Upper lobe of left lung (tissue), 4 donors: ENCODE measurements at regions not wholly inside any gene's neighbourhood (a gene's known extent, or its start where the extent isn't known, plus 50 kb on each side); places are given as distances from the start of the nearest gene placed in this dataset.
"Not testable (repeated sequence)": the region's sequence is repeated elsewhere in the genome, so short reads cannot be mapped to it uniquely, and the experiment has no call there.

Experiments used
- EP300 ChIP-seq, 4 donors: sonication (generic); formaldehyde crosslinking; IDR thresholded peaks; one replicate each; pipeline ENCODE4 v1.5.1; 2017; ENCODE audit warnings: antibody characterized with exemption in 4 of 4, control low read depth in 2 of 4
- POLR2A ChIP-seq, 4 donors: fragments of 450-650 bp; IDR thresholded peaks; one replicate each; pipeline ENCODE4 v1.5.1; 2016 to 2017; ENCODE audit warnings: antibody characterized with exemption in 4 of 4, mild to moderate bottlenecking in 2 of 4
- POLR2AphosphoS5 ChIP-seq, 2 donors: sonication (generic); formaldehyde crosslinking; IDR thresholded peaks; one replicate each; pipeline ENCODE4 v1.5.1; 2017; ENCODE audit warnings: antibody characterized with exemption in 2 of 2
- TF ChIP-seq, protein P1 (sequence below), 6 experiments: fragments of 450-650 bp in 4 of 6; fragments of 200-600 bp in 2 of 6; sonication (generic) in 2 of 6; IDR thresholded peaks; one replicate each; pipeline ENCODE4 v1.5.1; 2016 to 2019; ENCODE audit warnings: antibody characterized with exemption in 6 of 6

- TF ChIP-seq, protein P1, sequence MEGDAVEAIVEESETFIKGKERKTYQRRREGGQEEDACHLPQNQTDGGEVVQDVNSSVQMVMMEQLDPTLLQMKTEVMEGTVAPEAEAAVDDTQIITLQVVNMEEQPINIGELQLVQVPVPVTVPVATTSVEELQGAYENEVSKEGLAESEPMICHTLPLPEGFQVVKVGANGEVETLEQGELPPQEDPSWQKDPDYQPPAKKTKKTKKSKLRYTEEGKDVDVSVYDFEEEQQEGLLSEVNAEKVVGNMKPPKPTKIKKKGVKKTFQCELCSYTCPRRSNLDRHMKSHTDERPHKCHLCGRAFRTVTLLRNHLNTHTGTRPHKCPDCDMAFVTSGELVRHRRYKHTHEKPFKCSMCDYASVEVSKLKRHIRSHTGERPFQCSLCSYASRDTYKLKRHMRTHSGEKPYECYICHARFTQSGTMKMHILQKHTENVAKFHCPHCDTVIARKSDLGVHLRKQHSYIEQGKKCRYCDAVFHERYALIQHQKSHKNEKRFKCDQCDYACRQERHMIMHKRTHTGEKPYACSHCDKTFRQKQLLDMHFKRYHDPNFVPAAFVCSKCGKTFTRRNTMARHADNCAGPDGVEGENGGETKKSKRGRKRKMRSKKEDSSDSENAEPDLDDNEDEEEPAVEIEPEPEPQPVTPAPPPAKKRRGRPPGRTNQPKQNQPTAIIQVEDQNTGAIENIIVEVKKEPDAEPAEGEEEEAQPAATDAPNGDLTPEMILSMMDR (IDR thresholded peaks at IDR 0.05) = not testable (repeated sequence)
- TF ChIP-seq EP300, POLR2AphosphoS5, POLR2A (IDR thresholded peaks at IDR 0.05): not testable (repeated sequence)
Observed at GRCh38 chr16:88206006-88206405, 176.8 kb upstream of the ZNF469 start.
